ENCODE measurements at regions not wholly inside any gene's neighbourhood (a gene's known extent, or its start where the extent isn't known, plus 50 kb on each side); places are given as distances from the start of the nearest gene placed in this dataset.

GRCh38 chr1:17994046-17994445 lies 113.6 kb upstream of the IGSF21 start:
- no peak for DNase-seq (ENCODE audit: low read depth)
- TF ChIP-seq CTCF (IDR thresholded peaks at IDR 0.05; ENCODE audit: low read length, missing control alignments), result no peak
- H3K4me3 ChIP-seq (replicated peaks; ENCODE audit: low read depth, low read length), result no peak overlapping the region

DNA sequence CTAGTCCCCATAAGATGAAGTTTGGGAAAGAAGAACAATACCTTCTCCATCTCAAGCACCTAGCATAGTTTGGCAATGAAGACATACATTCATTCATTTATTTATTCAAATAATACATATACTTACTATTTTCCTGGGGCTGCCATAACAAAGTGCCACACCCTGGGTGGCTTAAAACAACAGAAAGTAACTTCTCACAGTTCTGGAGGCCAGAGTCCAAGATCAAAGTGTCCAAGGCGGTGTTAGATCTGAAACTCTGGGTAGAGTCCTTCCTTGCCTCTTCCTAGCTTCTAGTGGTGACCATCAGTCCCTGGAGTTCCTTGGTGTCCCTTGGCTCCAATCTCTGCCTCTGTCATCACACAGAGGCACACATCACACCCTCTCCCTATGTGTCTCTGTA lies 112.1 kb upstream of the IGSF21 start:
- no peak overlapping the region for H3K4me3 ChIP-seq (replicated peaks; ENCODE audit: low read depth, low read length)
- DNase-seq (ENCODE audit: low read depth), result no peak
- no peak for TF ChIP-seq CTCF (IDR thresholded peaks at IDR 0.05; ENCODE audit: low read length, missing control alignments)

DNA sequence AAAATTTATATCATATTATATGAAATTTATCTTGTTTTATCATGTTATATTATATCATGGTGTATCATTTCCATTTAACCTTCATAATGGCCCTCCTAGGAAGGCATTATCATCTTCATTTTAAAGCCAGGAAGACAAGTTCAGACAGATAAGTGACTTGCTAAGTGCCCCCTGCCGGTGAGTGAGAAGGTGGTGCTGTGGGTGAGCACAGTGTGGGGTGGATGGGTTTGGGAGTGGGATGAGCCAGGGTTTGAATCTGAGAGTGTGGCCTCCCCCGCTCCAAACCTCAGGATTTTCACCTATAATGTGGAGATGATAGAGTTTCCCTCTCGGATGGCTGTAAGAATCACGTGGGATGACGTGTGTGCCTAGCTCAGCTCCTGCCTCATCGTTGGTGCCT lies 108.7 kb upstream of the IGSF21 start:
- DNase-seq (ENCODE audit: low read depth), result no peak
- H3K4me3 ChIP-seq (replicated peaks; ENCODE audit: low read depth, low read length), result no peak overlapping the region
- TF ChIP-seq CTCF (IDR thresholded peaks at IDR 0.05; ENCODE audit: low read length, missing control alignments), result peak; percentile 20

- no peak for TF ChIP-seq CTCF (IDR thresholded peaks at IDR 0.05; ENCODE audit: low read length, missing control alignments)
- no peak for DNase-seq (ENCODE audit: low read depth)
- H3K4me3 ChIP-seq (replicated peaks; ENCODE audit: low read depth, low read length), result no peak overlapping the region
Observed at GRCh38 chr1:17999884-18000283, 107.7 kb upstream of the IGSF21 start.

DNA sequence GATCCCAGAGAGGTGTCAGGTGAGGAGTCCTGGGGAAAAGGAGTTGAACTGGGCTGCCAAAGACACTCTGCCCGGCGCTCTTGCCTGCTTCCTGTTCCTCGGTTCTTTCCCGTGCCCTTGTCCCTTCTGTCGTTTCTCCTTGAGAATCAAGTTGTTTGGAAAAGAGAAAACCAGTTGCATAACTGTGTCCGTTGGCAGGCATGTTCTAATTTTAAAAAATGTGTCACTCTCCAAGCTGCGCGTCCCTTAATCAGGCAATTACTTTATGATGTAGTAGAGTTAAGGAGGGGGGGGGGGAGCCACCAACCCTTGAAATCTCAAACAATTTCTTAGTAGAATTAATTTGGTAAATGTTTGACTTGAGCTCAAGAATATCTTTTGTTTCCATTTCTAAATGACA lies 105.9 kb upstream of the IGSF21 start:
- no peak for TF ChIP-seq CTCF (IDR thresholded peaks at IDR 0.05; ENCODE audit: low read length, missing control alignments)
- H3K4me3 ChIP-seq (replicated peaks; ENCODE audit: low read depth, low read length), result no peak overlapping the region
- DNase-seq (ENCODE audit: low read depth), result no peak

GRCh38 chr1:18004278-18004677 lies 103.3 kb upstream of the IGSF21 start:
- no peak for TF ChIP-seq CTCF (IDR thresholded peaks at IDR 0.05; ENCODE audit: low read length, missing control alignments)

GRCh38 chr1:18005238-18005637 lies 102.4 kb upstream of the IGSF21 start:
- no peak for TF ChIP-seq CTCF (IDR thresholded peaks at IDR 0.05; ENCODE audit: low read length, missing control alignments)
- DNase-seq (ENCODE audit: low read depth), result no peak
- H3K4me3 ChIP-seq (replicated peaks; ENCODE audit: low read depth, low read length), result no peak overlapping the region

More at GRCh38 chr1:18004278-18004677, 103.3 kb upstream of the IGSF21 start:
- no peak overlapping the region for H3K4me3 ChIP-seq (replicated peaks; ENCODE audit: low read depth, low read length)
- DNase-seq (ENCODE audit: low read depth), result no peak

Measured in fibroblast of pulmonary artery (primary cell).